DMS 273 (cell line): ENCODE measurements at regions not wholly inside any gene's neighbourhood (a gene's known extent, or its start where the extent isn't known, plus 50 kb on each side); places are given as distances from the start of the nearest gene placed in this dataset.

Source experiments
- DNase-seq: peaks from one replicate; lab custom pipeline; 2025; ENCODE audit not compliant: unreplicated experiment; lab: John Stamatoyannopoulos, UW

DNA sequence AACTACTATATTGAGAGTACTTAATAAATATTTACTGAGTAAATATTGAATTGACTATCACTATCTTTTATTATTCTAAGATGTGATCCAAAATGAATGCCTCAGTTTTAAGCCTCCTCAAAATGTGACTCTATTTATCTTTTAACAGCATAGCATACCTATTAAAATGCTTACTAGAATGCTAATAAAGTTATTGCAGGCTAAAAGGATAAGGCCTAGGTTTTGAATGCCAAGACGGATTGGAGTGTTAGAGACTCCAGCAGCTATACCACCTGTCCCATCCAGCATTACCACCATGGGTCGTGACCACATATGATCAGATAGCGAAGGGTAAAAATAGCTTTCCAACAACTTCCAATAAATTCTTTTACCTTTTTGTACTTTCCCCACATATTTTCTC, 64.7 kb upstream of the MYRIP start:
- no peak for DNase-seq

DNA sequence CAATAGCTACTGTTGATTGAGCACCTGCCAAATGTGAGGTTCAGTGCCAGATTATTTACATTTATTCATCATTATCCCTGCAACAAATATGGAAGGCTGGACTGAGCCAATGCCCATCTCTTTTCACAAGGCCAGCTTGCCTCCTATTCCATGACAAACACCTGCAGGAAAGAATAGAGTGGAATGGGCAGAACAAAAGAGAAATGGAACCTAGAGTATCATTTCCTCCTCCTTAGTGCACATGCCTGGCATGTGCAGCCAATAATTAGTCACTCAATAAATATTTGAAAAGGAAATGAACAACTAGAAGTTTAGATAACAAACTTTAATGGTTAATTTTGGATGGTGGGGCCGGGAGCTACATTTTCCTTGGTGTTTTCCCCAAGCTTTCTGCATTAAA, 61.4 kb upstream of the MYRIP start:
- DNase-seq: no peak

DNA sequence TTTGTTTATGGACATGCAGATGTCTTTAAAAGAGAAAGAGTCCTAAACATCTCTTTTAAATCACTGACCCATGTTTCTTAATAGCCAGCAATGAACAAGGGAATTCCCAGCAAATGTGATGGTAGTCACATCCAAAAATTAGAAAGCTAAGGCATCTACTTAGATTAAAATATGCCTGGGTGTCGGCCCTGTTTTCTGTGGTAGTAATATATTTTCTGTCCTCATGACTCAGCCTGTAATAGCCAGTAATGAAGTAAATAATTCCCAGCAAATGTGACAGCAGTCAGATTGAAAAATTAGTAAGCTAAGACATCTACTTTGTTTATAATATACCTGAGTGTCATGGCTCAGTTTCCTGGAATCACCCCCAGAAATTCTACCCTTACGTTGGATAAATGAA, 60.6 kb upstream of the MYRIP start:
- DNase-seq: no peak

DNA sequence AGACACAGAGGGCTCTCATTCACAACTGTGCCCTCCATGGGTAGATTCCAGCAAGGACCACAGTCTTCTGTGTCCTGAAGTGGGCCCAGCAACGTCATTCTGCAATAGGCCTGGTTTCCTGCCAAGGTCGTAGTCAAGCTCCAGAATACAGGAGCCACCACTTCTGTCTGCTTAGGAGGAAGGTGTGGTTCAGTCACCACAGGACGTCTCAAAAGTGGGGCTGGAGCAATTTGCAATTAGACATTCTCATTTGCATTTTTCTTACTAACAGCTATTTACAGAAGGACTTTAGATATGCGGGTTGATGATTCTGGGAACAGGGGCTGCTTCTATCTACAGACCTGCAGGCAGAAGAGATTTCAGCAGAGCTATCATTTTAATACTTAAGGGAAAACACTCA, 58.7 kb upstream of the MYRIP start:
- DNase-seq: no peak

DNA sequence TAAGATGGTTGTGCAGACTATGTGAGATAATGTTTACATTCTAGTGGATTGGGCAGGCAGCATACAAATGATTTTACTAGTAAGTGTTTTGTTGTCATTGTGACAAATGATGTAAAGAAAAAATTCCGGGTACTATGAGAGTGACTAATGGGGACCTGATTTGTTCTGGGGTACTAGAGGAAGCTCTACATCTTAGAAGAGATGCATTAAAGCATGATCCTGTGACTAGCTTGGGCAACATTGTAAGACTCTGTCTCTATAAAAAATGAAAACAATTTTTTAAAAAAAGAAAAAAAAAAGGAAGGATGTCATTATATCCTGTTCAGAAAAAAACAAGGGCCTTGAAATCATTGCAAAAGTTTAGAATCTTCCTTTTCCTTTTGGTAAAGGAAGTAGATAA, 58.1 kb upstream of the MYRIP start:
- DNase-seq: no peak

DNA sequence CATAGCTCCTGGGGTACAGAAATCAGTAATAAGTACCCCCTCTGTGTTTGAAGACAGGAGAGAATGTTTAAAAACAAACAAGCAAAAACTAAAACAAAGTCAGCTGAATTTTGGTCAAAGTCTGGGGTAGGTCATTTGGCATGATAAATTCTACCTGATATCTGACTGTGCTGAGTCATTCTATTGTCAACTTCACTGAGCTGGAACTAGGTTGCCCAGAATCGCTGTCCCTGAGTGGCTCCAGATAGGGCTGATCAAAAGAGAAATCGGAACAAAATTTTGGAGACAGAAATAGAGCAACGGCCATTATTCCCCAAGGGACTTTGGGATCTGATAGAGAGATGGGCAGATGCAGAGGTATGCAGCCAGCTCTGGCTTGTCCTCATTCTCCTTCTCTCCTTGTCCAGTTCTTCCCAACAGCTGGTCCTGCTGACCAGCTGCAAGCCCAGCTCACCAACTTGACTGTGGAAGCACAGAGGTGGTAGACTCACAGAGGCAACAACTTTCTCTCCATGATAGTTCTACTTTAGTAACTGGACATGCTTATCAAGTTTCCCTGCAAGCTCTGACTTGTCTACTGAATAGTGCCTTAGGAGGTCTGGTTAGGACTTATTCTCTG, 57.3 kb upstream of the MYRIP start:
- DNase-seq: no peak

DNA sequence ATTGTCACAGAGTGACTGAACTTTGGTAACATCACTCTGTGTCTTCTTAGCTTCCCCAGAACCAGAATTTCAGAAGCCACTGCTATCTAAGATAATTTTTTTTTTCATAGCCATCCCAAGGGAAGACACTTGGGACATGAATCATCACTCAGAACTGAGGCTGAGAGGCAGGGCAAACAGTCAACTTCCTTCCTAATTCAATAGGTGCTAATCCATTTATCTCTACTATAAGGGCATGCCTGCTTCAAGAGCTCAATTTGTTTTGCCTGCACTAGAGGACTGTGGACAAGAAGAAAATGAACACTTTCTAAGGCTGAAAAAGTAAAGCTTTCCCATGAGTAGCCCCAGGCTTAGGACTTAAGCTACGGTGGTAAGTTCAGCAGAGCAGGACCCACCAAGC, 56.7 kb upstream of the MYRIP start:
- no peak for DNase-seq

DNA sequence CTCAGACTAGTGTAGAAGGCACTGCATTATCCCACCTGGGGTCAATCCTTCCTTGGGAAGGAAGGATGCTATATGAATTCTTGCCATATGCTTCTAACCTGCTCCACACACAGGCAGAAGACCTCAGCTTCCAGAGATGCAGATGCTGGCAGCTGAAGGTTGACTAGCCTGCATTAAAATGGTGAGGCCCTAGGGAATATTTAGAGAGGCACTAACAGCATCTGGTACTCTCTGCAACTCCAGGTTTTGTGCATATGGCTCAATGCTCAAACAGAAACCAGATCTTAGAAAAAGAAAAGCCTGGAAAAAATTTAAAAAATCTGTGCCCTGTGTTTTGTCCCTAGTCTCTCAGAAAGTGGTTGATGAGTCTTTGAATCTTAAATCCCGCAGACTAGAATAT, 56.0 kb upstream of the MYRIP start:
- DNase-seq: peak; percentile 81

DNA sequence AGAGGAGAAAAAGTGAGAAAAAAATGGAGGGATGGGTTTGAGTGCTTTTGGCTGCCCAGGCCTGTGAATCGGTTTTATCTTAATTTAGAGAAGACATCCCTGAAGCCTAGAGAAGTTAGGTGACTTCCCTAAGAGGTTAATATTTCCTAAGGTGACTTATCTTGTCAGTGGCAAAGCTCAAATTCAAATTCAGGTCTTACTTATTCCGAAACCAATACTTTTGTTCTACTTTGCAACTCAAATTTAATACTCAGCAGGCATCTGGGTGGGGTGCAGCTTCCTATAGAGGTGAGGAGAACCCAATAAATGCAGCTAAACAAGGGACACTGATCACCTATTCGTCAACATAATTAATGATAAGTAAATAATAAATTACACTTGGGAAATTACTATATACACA, 54.9 kb upstream of the MYRIP start:
- no peak for DNase-seq

DNA sequence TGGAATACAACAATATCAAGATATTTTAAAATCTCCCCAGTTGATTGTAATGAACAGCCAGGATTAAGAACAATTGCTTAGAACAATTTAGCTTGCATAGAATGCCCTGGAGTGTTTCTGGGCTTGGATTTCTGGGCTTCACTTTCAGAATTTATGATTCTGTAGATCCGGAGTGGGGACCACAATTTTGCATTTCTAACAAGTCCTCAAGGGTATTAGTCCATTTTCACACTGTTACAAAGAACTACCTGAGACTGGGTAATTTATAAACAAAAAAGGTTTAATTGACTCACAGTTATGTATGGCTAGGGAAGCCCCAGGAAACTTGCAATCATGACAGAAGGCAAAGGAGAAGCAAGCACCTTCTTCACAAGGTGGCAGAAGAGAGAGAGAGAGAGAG, 54.3 kb upstream of the MYRIP start:
- no peak for DNase-seq

DNA sequence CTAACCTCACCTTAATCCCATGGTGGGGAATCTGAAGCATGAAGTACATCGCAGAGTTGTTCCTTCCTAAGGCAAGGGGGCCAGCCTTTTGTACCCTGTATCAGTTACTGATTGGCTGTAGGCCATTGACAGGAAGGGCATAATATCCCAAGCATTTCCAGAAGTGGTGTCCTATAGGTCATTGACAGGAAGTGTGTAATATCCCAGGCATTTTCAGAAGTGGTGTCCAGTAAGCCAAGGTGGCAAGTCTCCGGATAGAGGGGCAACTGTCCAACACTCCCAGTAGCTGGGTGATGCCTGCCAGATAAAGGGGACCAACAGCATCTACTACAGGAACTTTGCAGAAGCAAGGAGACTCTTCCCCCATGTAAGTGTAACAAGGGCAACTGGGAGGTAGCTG, 52.1 kb upstream of the MYRIP start:
- no peak for DNase-seq
